Fibroblast of skin of right quadriceps (primary cell): ENCODE measurements at regions not wholly inside any gene's neighbourhood (a gene's known extent, or its start where the extent isn't known, plus 50 kb on each side); places are given as distances from the start of the nearest gene placed in this dataset.
A peak's percentile ranks its signal among the peaks of the same experiment; 100 is the strongest.

ENCODE experiments used
- DNase-seq: peaks from one replicate; pipeline ENCODE4 v3.0.0-alpha.2; 2013

GRCh38 chr5:167730121-167730520 is 561.3 kb upstream of the WWC1 start:
- peak; percentile 99 for DNase-seq

GRCh38 chr5:167730656-167731055 is 560.8 kb upstream of the WWC1 start:
- DNase-seq, result no peak

GRCh38 chr5:167731951-167732350 is 559.5 kb upstream of the WWC1 start:
- DNase-seq, result no peak

- no peak for DNase-seq
Observed at GRCh38 chr5:167732499-167732898, 558.9 kb upstream of the WWC1 start.

- DNase-seq, result no peak
Observed at GRCh38 chr5:167736992-167737391, 554.5 kb upstream of the WWC1 start.

GRCh38 chr5:167743695-167744464 is 547.6 kb upstream of the WWC1 start:
- peak; percentile 96 for DNase-seq

- no peak for DNase-seq
Observed at GRCh38 chr5:167745868-167746267, 545.6 kb upstream of the WWC1 start.

GRCh38 chr5:167750586-167750985 is 540.9 kb upstream of the WWC1 start:
- peak; percentile 73 for DNase-seq

GRCh38 chr5:167752936-167753335 is 538.5 kb upstream of the WWC1 start:
- peak; percentile 51 for DNase-seq

GRCh38 chr5:167753725-167754490 is 537.5 kb upstream of the WWC1 start:
- no peak for DNase-seq

GRCh38 chr5:167754501-167755021 is 536.9 kb upstream of the WWC1 start:
- peak; percentile 93 for DNase-seq

- no peak for DNase-seq
Observed at GRCh38 chr5:167755420-167755819, 536.0 kb upstream of the WWC1 start.

- DNase-seq, result peak; percentile 94
Observed at GRCh38 chr5:167759057-167759821, 532.2 kb upstream of the WWC1 start.

GRCh38 chr5:167763772-167764171 is 527.7 kb upstream of the WWC1 start:
- peak; percentile 92 for DNase-seq

GRCh38 chr5:167764641-167765289 is 526.7 kb upstream of the WWC1 start:
- no peak for DNase-seq

- DNase-seq, result no peak
Observed at GRCh38 chr5:167765352-167765751, 526.1 kb upstream of the WWC1 start.

GRCh38 chr5:167766957-167767356 is 524.5 kb upstream of the WWC1 start:
- DNase-seq, result no peak

GRCh38 chr5:167767795-167768194 is 523.6 kb upstream of the WWC1 start:
- peak; percentile 89 for DNase-seq

- DNase-seq, result peak; percentile 42
Observed at GRCh38 chr5:167769846-167770413, 521.5 kb upstream of the WWC1 start.

- DNase-seq, result peak; percentile 98
Observed at GRCh38 chr5:167770461-167770860, 521.0 kb upstream of the WWC1 start.

- DNase-seq, result peak; percentile 80
Observed at GRCh38 chr5:167771571-167771970, 519.9 kb upstream of the WWC1 start.

- DNase-seq, result no peak
Observed at GRCh38 chr5:167773668-167774301, 517.7 kb upstream of the WWC1 start.
